GM12878 (cell line): ENCODE measurements at regions not wholly inside any gene's neighbourhood (a gene's known extent, or its start where the extent isn't known, plus 50 kb on each side); places are given as distances from the start of the nearest gene placed in this dataset.

ENCODE experiments used
- ATAC-seq: fragments of 200-7000 bp; cut with Tn5 transposase; 3 replicates; pipeline ENCODE4 v1.9.1; 2020; ENCODE audit warnings: mild to moderate bottlenecking, moderate library complexity
- BruUV-seq: library from RNA; stranded (reverse); fragments of 400-500 nt; replicated peaks from 2 replicates; lab custom pipeline; 2021; lab: Mats Ljungman, UMichigan
- CTCF ChIA-PET: fragments of 300-600 bp; sonication (Branson Sonifier 250); formaldehyde crosslinking; extraction: SDS; loops from one replicate; lab custom pipeline; 2021; ENCODE audit warnings: inconsistent platforms; lab: Yijun Ruan, JAX
- POLR2A ChIA-PET: fragments of 350-600 bp; formaldehyde crosslinking; extraction: SDS; loops from one replicate; lab custom pipeline; 2021; ENCODE audit warnings: inconsistent platforms; lab: Charles Lee
- RAD21 ChIA-PET: fragments of 300-600 bp; sonication (Branson Sonifier 250); formaldehyde crosslinking; loops from one replicate; lab custom pipeline; 2023; ENCODE audit warnings: antibody characterized with exemption; ENCODE audit not compliant: unreplicated experiment; lab: Charles Lee
- SMC1A ChIA-PET: fragments of 300-600 bp; sonication (Branson Sonifier 250); formaldehyde crosslinking; loops from one replicate; lab custom pipeline; 2023; ENCODE audit not compliant: unreplicated experiment, uncharacterized antibody; lab: Charles Lee
- DNase-seq: peaks from one replicate; pipeline ENCODE4 v3.0.0-alpha.2; 2011; ENCODE audit warnings: low read depth, low spot score
- FAIRE-seq: peaks from 3 replicates; lab custom pipeline; 2011; peaks lifted over from hg19 to GRCh38; lab: Jason Lieb, UNC
- H2AFZ ChIP-seq: 2 replicates; pipeline ENCODE4 v1.6.0; 2011; ENCODE audit warnings: low read depth, low read length, control low read depth; ENCODE audit not compliant: control insufficient read depth
- H3K27ac ChIP-seq: 2 replicates; pipeline ENCODE4 v1.5.1; 2011; ENCODE audit warnings: control low read depth; ENCODE audit not compliant: control insufficient read depth, insufficient read depth
- H3K27me3 ChIP-seq, 2 experiments: replicated peaks in 1 of 2; 2 replicates each; pipeline versions ENCODE4 v1.6.0 to v1.6.1; 2011; ENCODE audit warnings: low read length in 1 of 2; ENCODE audit not compliant: control insufficient read depth in 2 of 2, insufficient read depth in 2 of 2
- H3K36me3 ChIP-seq, 2 experiments: 2 replicates each; pipeline ENCODE4 v1.5.1; 2011; ENCODE audit warnings: low read length in 1 of 2; ENCODE audit not compliant: control insufficient read depth in 2 of 2, insufficient read depth in 2 of 2
- H3K4me1 ChIP-seq: 2 replicates; pipeline ENCODE4 v1.6.1; 2011; ENCODE audit warnings: mild to moderate bottlenecking, low read length, moderate library complexity, mixed read lengths; ENCODE audit not compliant: control insufficient read depth, insufficient read depth
- H3K4me2 ChIP-seq: 2 replicates; pipeline ENCODE4 v1.6.0; 2011; ENCODE audit warnings: control low read depth; ENCODE audit not compliant: control insufficient read depth, insufficient read depth
- H3K4me3 ChIP-seq: fragments of 200-600 bp; sonication (generic); 2 replicates; pipeline ENCODE4 v1.5.1; 2016
- H3K79me2 ChIP-seq: 2 replicates; pipeline ENCODE4 v1.6.0; 2011; ENCODE audit warnings: low read length; ENCODE audit not compliant: control insufficient read depth, insufficient read depth
- H3K9ac ChIP-seq: 2 replicates; pipeline ENCODE4 v1.8.0; 2011; ENCODE audit warnings: low read length, control low read depth, mixed read lengths; ENCODE audit not compliant: control insufficient read depth, insufficient read depth
- H3K9me3 ChIP-seq: replicated peaks from 3 replicates; pipeline ENCODE4 v1.5.1; 2011; ENCODE audit warnings: mild to moderate bottlenecking, low read length; ENCODE audit not compliant: control insufficient read depth, insufficient read depth
- H4K20me1 ChIP-seq: 2 replicates; pipeline ENCODE4 v1.6.0; 2011; ENCODE audit not compliant: control insufficient read depth, insufficient read depth
- BCL11A ChIP-seq: IDR thresholded peaks from 2 replicates; pipeline ENCODE4 v1.6.1; 2011; ENCODE audit warnings: low read depth, low read length
- CBFB ChIP-seq: IDR thresholded peaks from 2 replicates; pipeline ENCODE4 v1.6.1; 2016; ENCODE audit warnings: antibody characterized with exemption, low read depth
- CBX3 ChIP-seq: fragments of 200-600 bp; sonication (generic); IDR thresholded peaks from 2 replicates; pipeline ENCODE4 v1.6.1; 2016; ENCODE audit warnings: low read depth, borderline replicate concordance
- CHD4 ChIP-seq: fragments of 200-600 bp; sonication (generic); IDR thresholded peaks from 2 replicates; pipeline ENCODE4 v1.6.1; 2016; ENCODE audit warnings: mild to moderate bottlenecking
- HDGF ChIP-seq: fragments of 450-650 bp; IDR thresholded peaks from 2 replicates; pipeline ENCODE4 v1.6.1; 2016; ENCODE audit warnings: antibody characterized with exemption
- IKZF1 ChIP-seq: fragments of 450-650 bp; conservative IDR thresholded peaks from 2 replicates; pipeline ENCODE4 v1.6.1; 2017; ENCODE audit warnings: antibody characterized with exemption, mild to moderate bottlenecking
- NR2F1 ChIP-seq: fragments of 450-650 bp; conservative IDR thresholded peaks from 2 replicates; pipeline ENCODE4 v1.6.1; 2017; ENCODE audit warnings: mild to moderate bottlenecking
- RAD51 ChIP-seq: fragments of 450-650 bp; IDR thresholded peaks from 2 replicates; pipeline ENCODE4 v1.6.1; 2016; ENCODE audit warnings: moderate library complexity, mild to moderate bottlenecking, inconsistent platforms
- RCOR1 ChIP-seq: conservative IDR thresholded peaks from 2 replicates; pipeline ENCODE4 v1.6.1; 2012; ENCODE audit warnings: low read depth, low read length, improper control_type of control experiment
- SIN3A ChIP-seq: IDR thresholded peaks from 2 replicates; pipeline ENCODE4 v1.6.1; 2012; ENCODE audit warnings: low read depth, low read length, improper control_type of control experiment
- SPI1 ChIP-seq: IDR thresholded peaks from 2 replicates; pipeline ENCODE4 v1.6.1; 2011; ENCODE audit warnings: low read depth, mild to moderate bottlenecking, low read length, moderate library complexity, borderline replicate concordance; ENCODE audit not compliant: insufficient read depth
- SREBF1 ChIP-seq: IDR thresholded peaks from 2 replicates; pipeline ENCODE4 v1.6.1; 2012; ENCODE audit warnings: mild to moderate bottlenecking, low read length
- TCF3 ChIP-seq: IDR thresholded peaks from 2 replicates; pipeline ENCODE4 v1.6.1; 2012; ENCODE audit warnings: low read depth, mild to moderate bottlenecking, low read length, borderline replicate concordance; ENCODE audit not compliant: insufficient read depth
- YY1 ChIP-seq: IDR thresholded peaks from 2 replicates; pipeline ENCODE4 v1.6.1; 2011; ENCODE audit warnings: low read depth, mild to moderate bottlenecking, low read length
- ZNF217 ChIP-seq: fragments of 450-650 bp; IDR thresholded peaks from 2 replicates; pipeline ENCODE4 v1.6.1; 2017; ENCODE audit warnings: antibody characterized with exemption, mild to moderate bottlenecking
- ZNF384 ChIP-seq: IDR thresholded peaks from 2 replicates; pipeline ENCODE4 v1.6.1; 2012; ENCODE audit warnings: low read depth, mild to moderate bottlenecking, low read length, improper control_type of control experiment, borderline replicate concordance
- WGBS: methylation state at CpG from one replicate; pipeline ENCODE4 v1.1.6; 2016; ENCODE audit warnings: low lambda C conversion rate; ENCODE audit not compliant: insufficient replicate concordance, insufficient coverage; ENCODE audit errors: missing lambda C conversion rate; 5-methylcytosine and 5-hydroxymethylcytosine counted together
- in situ Hi-C: fragments of 300-500 bp; cut with MboI; formaldehyde crosslinking; loops from 9 replicates; pipeline ENCODE4 v1.14.3; 2018; ENCODE audit warnings: mixed read lengths
- intact Hi-C: fragments of 100-400 bp; cut with micrococcal nuclease; formaldehyde crosslinking; loops from one replicate; pipeline ENCODE4 v1.14.2; 2022; ENCODE audit not compliant: unreplicated experiment
- TF ChIP-seq, protein P1 (sequence below): fragments of 450-650 bp; conservative IDR thresholded peaks from 2 replicates; pipeline ENCODE4 v1.6.1; 2017; ENCODE audit warnings: mild to moderate bottlenecking, moderate library complexity
- TF ChIP-seq, protein P2 (sequence below): fragments of 450-650 bp; IDR thresholded peaks from 2 replicates; pipeline ENCODE4 v1.6.1; 2017; ENCODE audit warnings: low read depth, mild to moderate bottlenecking, moderate library complexity
- TF ChIP-seq, protein P3 (sequence below): fragments of 150-350 bp; IDR thresholded peaks from 2 replicates; pipeline ENCODE4 v1.6.1; 2014; ENCODE audit warnings: mild to moderate bottlenecking, low read depth, low read length

DNA sequence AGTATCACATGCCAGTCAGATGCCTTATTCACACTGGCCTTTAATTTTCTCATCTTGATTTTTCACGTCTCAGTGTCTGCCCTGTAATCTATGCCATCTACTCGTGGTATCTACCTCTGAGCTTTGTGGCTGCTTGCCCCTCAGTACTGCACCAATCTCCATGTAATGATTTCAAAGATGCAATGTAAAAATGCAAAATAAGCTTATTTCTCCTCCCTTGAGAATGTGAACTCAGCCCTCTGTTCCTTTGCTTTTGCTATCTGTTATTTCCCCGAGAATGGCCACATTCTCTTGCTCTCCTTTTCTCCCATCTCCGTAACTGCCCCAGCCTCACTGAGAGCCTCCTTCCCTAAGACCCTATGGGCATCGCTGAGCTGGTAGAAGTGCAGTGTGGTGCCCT is 317.5 kb downstream of the SFMBT2 start (continued):
- no peak for TF ChIP-seq SPI1

DNA sequence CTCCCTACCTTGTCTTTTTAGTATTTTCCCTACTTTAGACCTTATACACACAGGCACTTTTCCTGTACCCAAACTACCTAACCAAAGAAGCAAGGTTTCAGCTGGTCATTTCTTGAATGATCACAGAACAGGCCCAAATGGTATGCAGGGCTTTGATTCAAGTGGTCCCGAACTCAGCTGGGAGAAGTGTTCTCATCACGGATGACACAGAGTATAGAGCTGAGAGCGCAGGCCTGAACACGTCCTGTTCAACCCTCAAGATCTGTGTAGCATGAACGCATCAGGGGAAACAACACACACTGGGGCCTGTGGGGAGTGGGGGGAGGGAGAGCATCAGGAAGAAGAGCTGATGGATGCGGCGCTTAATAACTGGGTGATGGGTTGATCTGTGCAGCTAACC is 318.2 kb downstream of the SFMBT2 start:
- CTCF ChIA-PET, result interaction anchor here (1.5 kb wide), 1 partner anchor 29 kb away, joined by 3 read pairs; no protein-coding TSS in a partner anchor
- Histone ChIP-seq H3K9ac (no peak overlapping the region), H3K4me1 (no peaks in the 10 kb centered on the region), H2AFZ (no peak overlapping the region), H3K4me2 (no peak overlapping the region), H3K4me3 (no peak overlapping the region), H4K20me1 (no peaks in the 10 kb centered on the region), H3K36me3 (no peaks in the 10 kb centered on the region), H3K79me2 (no peaks in the 10 kb centered on the region), H3K27ac (no peak overlapping the region), H3K9me3 (no peaks in the 10 kb centered on the region), H3K27me3 (peaks cover 0 to 4% of the 10 kb centered on the region in 2 experiments; a peak in 1 of 4 replicates)
- RAD21 ChIA-PET, result interaction anchor here (0.5 kb wide), 1 partner anchor 343 kb away, joined by 3 read pairs; no protein-coding TSS in a partner anchor
- in situ Hi-C loops, result no loop called here
- FAIRE-seq, result no peak
- ATAC-seq, result no peak
- WGBS, result 64% methylated on average over 7 of the region's 7 CpGs
- POLR2A ChIA-PET, result interaction anchor here (0.6 kb wide), 1 partner anchor 198 kb away, joined by 3 read pairs; no protein-coding TSS in a partner anchor
- SMC1A ChIA-PET, result interaction anchor here (1.1 to 1.4 kb wide), 4 partner anchors 9 to 139 kb away, joined by 3 to 4 read pairs (median 3); no protein-coding TSS in a partner anchor
- intact Hi-C loops, result no loop called here
- DNase-seq, result no peak
- no TSS peak for BruUV-seq
- TF ChIP-seq SIN3A (no peak), RCOR1 (no peak), CBFB (no peak), ZNF217 (no peak), BCL11A (no peak), CBX3 (no peak), NR2F1 (no peak), RAD51 (no peak), SREBF1 (no peak), ZNF384 (no peak), HDGF (no peak), IKZF1 (no peak), CHD4 (no peak), TCF3 (no peak), YY1 (no peak)
- TF ChIP-seq, protein P1, sequence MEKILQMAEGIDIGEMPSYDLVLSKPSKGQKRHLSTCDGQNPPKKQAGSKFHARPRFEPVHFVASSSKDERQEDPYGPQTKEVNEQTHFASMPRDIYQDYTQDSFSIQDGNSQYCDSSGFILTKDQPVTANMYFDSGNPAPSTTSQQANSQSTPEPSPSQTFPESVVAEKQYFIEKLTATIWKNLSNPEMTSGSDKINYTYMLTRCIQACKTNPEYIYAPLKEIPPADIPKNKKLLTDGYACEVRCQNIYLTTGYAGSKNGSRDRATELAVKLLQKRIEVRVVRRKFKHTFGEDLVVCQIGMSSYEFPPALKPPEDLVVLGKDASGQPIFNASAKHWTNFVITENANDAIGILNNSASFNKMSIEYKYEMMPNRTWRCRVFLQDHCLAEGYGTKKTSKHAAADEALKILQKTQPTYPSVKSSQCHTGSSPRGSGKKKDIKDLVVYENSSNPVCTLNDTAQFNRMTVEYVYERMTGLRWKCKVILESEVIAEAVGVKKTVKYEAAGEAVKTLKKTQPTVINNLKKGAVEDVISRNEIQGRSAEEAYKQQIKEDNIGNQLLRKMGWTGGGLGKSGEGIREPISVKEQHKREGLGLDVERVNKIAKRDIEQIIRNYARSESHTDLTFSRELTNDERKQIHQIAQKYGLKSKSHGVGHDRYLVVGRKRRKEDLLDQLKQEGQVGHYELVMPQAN, result no peak
- TF ChIP-seq, protein P2, sequence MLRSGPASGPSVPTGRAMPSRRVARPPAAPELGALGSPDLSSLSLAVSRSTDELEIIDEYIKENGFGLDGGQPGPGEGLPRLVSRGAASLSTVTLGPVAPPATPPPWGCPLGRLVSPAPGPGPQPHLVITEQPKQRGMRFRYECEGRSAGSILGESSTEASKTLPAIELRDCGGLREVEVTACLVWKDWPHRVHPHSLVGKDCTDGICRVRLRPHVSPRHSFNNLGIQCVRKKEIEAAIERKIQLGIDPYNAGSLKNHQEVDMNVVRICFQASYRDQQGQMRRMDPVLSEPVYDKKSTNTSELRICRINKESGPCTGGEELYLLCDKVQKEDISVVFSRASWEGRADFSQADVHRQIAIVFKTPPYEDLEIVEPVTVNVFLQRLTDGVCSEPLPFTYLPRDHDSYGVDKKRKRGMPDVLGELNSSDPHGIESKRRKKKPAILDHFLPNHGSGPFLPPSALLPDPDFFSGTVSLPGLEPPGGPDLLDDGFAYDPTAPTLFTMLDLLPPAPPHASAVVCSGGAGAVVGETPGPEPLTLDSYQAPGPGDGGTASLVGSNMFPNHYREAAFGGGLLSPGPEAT, result no peak
- TF ChIP-seq, protein P3, sequence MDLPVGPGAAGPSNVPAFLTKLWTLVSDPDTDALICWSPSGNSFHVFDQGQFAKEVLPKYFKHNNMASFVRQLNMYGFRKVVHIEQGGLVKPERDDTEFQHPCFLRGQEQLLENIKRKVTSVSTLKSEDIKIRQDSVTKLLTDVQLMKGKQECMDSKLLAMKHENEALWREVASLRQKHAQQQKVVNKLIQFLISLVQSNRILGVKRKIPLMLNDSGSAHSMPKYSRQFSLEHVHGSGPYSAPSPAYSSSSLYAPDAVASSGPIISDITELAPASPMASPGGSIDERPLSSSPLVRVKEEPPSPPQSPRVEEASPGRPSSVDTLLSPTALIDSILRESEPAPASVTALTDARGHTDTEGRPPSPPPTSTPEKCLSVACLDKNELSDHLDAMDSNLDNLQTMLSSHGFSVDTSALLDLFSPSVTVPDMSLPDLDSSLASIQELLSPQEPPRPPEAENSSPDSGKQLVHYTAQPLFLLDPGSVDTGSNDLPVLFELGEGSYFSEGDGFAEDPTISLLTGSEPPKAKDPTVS, result no peak
